Tibial artery (tissue), 4 donors: ENCODE measurements at regions not wholly inside any gene's neighbourhood (a gene's known extent, or its start where the extent isn't known, plus 50 kb on each side); places are given as distances from the start of the nearest gene placed in this dataset.

Experiments
- DNase-seq, 2 donors: peaks; one replicate each; pipeline ENCODE4 v3.0.0-alpha.2; 2019
- H3K27ac ChIP-seq, 2 donors: fragments of 200-600 bp; sonication (generic) in 1 of 2; 1 replicate in 1 of 2; 2 replicates in 1 of 2; pipeline ENCODE4 v1.5.1; 2018 to 2019; ENCODE audit warnings: mild to moderate bottlenecking in 1 of 2
- H3K27me3 ChIP-seq, 2 donors: fragments of 200-600 bp; sonication (generic) in 1 of 2; one replicate each; pipeline versions ENCODE4 v1.5.1 to v1.6.0; 2016 to 2019
- H3K36me3 ChIP-seq, 3 donors: fragments of 200-600 bp; sonication (generic) in 2 of 3; one replicate each; pipeline ENCODE4 v1.5.1; 2016 to 2019; ENCODE audit warnings: mild to moderate bottlenecking in 2 of 3
- H3K4me1 ChIP-seq, 4 donors: fragments of 200-600 bp; sonication (generic) in 2 of 4; 1 replicate in 3 of 4; 2 replicates in 1 of 4; pipeline ENCODE4 v1.5.1; 2016 to 2019
- H3K4me3 ChIP-seq, 2 donors: fragments of 200-600 bp; sonication (generic) in 1 of 2; 1 replicate in 1 of 2; 2 replicates in 1 of 2; pipeline ENCODE4 v1.5.1; 2018 to 2019; ENCODE audit warnings: mild to moderate bottlenecking in 2 of 2
- H3K9me3 ChIP-seq, 3 donors: fragments of 200-600 bp; sonication (generic) in 1 of 3; one replicate each; pipeline ENCODE4 v1.5.1; 2016 to 2019
- intact Hi-C: fragments of 100-400 bp; cut with DNase I; formaldehyde crosslinking; loops from one replicate; pipeline ENCODE4 v1.15.0; 2023; ENCODE audit warnings: low total_unique reads
- TF ChIP-seq, protein P1 (sequence below), 2 experiments: fragments of 200-600 bp in 1 of 2; fragments of 450-650 bp in 1 of 2; IDR thresholded peaks; one replicate each; pipeline ENCODE4 v1.5.1; 2017 to 2019; ENCODE audit warnings: antibody characterized with exemption in 2 of 2, mild to moderate bottlenecking in 1 of 2, moderate library complexity in 1 of 2

DNA sequence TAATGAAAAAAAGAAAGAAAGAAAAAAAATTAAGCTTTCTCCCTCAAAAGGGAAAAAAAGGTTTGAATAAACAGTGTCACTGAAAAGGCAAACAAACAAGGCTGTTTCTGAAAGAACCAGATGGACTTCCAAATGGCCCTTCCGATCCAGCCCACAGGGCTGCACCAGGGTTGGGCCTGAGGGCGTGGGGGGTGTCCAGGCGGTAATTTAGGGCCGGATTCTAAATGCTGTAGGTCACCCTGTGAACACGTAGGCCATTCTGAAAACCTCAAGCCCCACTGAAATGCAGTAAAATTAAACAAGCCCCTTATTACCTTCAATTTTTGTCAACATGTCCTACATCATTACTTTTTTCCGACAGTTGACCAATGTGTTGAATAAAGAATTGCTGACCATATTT, 132.1 kb downstream of the HSD17B3 start:
- Histone ChIP-seq H3K27me3 (no peaks in the 10 kb centered on the region), H3K27ac (no peak overlapping the region), H3K4me1 (no peaks in the 10 kb centered on the region), H3K36me3 (no peaks in the 10 kb centered on the region), H3K9me3 (no peaks in the 10 kb centered on the region), H3K4me3 (no peak overlapping the region)
- TF ChIP-seq, protein P1, sequence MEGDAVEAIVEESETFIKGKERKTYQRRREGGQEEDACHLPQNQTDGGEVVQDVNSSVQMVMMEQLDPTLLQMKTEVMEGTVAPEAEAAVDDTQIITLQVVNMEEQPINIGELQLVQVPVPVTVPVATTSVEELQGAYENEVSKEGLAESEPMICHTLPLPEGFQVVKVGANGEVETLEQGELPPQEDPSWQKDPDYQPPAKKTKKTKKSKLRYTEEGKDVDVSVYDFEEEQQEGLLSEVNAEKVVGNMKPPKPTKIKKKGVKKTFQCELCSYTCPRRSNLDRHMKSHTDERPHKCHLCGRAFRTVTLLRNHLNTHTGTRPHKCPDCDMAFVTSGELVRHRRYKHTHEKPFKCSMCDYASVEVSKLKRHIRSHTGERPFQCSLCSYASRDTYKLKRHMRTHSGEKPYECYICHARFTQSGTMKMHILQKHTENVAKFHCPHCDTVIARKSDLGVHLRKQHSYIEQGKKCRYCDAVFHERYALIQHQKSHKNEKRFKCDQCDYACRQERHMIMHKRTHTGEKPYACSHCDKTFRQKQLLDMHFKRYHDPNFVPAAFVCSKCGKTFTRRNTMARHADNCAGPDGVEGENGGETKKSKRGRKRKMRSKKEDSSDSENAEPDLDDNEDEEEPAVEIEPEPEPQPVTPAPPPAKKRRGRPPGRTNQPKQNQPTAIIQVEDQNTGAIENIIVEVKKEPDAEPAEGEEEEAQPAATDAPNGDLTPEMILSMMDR (IDR thresholded peaks at IDR 0.05) = no peak
- intact Hi-C loops = no loop called here
- DNase-seq = no peak

DNA sequence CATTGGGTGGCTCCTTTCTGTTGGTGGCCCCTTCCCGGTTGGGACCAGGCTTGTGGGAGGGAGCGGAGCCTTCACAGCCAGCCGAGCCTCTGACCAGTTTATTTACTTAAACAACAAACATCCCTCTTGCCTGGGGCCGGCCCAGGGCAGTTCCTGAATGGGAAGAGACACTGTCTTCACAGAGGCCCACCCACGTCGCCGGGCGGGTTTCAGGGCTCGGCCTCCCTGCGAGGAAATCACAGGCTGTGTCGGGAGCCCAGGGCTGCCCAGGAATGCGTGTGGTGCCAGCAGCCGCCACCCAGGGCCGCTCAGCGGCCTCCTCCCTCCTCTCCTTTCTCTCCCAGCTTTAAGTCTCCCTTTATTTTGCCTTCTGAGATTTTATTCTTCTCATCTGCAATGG, 132.5 kb downstream of the HSD17B3 start:
- TF ChIP-seq, protein P1 (IDR thresholded peaks at IDR 0.05) = no peak
- no peak overlapping the region for H3K27ac ChIP-seq
- no peaks in the 10 kb centered on the region for H3K27me3 ChIP-seq
- no peak overlapping the region for H3K4me3 ChIP-seq
- no peaks in the 10 kb centered on the region for H3K9me3 ChIP-seq
- H3K4me1 ChIP-seq = no peaks in the 10 kb centered on the region
- intact Hi-C loops = no loop called here
- DNase-seq = peak in 1 of 2 donors; percentile 39
- no peaks in the 10 kb centered on the region for H3K36me3 ChIP-seq

DNA sequence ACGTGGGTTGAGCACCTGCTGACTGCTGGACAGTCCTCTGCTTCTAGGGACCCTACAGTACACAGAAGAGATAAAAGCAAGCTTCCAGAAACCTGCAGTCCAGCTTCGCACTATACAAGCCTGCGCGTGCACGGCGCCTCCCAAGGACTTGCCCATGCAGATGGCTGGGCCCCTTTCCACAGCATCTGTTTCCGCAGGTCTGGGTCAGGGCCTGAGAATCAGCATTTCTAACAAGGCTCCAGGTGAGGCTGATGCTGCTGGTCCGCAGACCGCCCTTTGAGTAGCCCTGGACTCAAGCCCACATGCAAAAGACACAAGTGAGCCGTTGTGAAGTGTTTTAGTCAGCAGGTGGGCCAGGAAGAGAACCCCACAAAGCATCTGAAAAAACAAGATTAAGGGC, 133.1 kb downstream of the HSD17B3 start:
- Histone ChIP-seq H3K9me3 (no peaks in the 10 kb centered on the region), H3K27me3 (no peaks in the 10 kb centered on the region), H3K4me3 (no peak overlapping the region), H3K4me1 (no peaks in the 10 kb centered on the region), H3K36me3 (no peaks in the 10 kb centered on the region), H3K27ac (no peak overlapping the region)
- no peak for DNase-seq
- intact Hi-C loops = no loop called here
- TF ChIP-seq, protein P1 (IDR thresholded peaks at IDR 0.05) = no peak

DNA sequence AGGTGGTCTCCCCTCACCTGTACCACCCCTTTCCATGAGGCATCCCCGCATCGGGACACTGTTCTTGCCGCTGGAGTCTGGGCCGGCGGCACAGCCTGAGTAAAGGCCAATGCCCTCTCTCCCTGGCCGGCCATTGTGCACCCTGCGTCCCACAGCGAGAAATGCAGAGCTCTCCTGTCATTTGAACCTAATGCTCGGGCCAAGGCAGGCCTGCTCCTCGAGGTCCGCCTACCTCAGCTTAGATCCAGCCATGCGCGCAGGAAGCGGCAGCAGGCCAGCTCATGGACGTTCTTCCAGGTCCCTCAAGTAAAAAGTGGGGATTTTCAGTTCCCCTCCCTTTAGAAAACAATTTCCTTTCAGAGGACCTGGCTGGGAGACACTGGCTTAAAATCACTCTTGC, 135.0 kb downstream of the HSD17B3 start:
- intact Hi-C loops = no loop called here
- H3K4me1 ChIP-seq = no peaks in the 10 kb centered on the region
- DNase-seq = no peak

DNA sequence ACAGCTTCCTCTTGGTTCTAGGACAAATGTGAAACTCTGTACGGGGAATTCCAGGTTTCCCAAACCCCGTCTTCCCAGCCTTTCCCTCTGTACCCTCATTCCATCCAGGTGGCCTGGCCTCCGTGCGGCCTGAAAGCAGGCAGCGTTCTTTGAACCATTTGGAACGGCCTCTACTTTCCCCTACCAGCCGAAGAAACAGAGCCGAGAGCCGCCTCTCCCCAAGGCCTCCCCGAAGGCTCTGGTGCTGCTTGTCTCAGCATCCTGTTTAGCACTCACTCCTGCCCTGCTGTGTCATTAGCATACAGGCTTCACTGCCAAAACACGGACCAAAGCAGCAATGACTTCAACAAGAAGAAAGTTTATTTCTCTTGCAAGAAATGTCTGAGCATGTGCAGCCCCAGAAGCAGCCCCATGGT, 137.7 kb downstream of the HSD17B3 start:
- TF ChIP-seq, protein P1 (IDR thresholded peaks at IDR 0.05) = no peak
- Histone ChIP-seq H3K4me1 (peaks cover 0 to 5% (median 0%) of the 10 kb centered on the region in 4 donors), H3K27me3 (no peaks in the 10 kb centered on the region), H3K4me3 (no peak overlapping the region), H3K27ac (no peak overlapping the region), H3K9me3 (peaks cover 0 to 8% (median 0%) of the 10 kb centered on the region in 3 donors), H3K36me3 (no peaks in the 10 kb centered on the region)
- intact Hi-C loops = no loop called here
- peak in 1 of 2 donors; percentile 55 for DNase-seq

More for the DNA sequence above, 135.0 kb downstream of the HSD17B3 start:
- no peaks in the 10 kb centered on the region for H3K9me3 ChIP-seq
- H3K36me3 ChIP-seq = no peaks in the 10 kb centered on the region
- no peak overlapping the region for H3K4me3 ChIP-seq
- H3K27ac ChIP-seq = no peak overlapping the region
- TF ChIP-seq, protein P1 (IDR thresholded peaks at IDR 0.05) = no peak
- H3K27me3 ChIP-seq = no peaks in the 10 kb centered on the region

DNA sequence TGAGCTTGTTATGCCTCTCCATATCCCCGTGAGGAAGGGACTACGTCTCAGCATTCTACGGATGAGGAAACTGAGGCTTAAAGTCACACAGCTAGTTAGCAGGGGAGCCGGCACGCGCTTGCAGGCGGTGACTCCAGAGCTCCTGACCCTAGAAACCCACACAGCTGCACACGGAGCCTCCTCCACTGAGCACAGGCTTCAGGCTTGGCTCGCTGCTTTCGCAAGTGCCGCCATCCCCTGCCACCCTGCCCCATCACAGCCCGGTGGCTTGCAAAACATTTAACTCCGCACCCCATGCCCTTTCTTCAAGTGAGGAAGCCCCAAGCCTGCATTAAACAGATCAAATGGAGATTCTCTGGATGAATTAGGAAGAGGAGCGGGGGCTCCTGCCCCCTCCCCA, 138.3 kb downstream of the HSD17B3 start:
- H3K27ac ChIP-seq = no peak overlapping the region
- H3K4me3 ChIP-seq = no peak overlapping the region
- intact Hi-C loops = no loop called here
- TF ChIP-seq, protein P1 (IDR thresholded peaks at IDR 0.05) = no peak
- peak in 1 of 2 donors; percentile 35 for DNase-seq
- H3K27me3 ChIP-seq = no peaks in the 10 kb centered on the region
- H3K36me3 ChIP-seq = no peaks in the 10 kb centered on the region
- H3K9me3 ChIP-seq = peaks cover 0 to 8% (median 0%) of the 10 kb centered on the region in 3 donors
- peaks cover 0 to 9% (median 0%) of the 10 kb centered on the region in 4 donors for H3K4me1 ChIP-seq
